Right cardiac atrium (tissue), 5 donors: ENCODE measurements at regions not wholly inside any gene's neighbourhood (a gene's known extent, or its start where the extent isn't known, plus 50 kb on each side); places are given as distances from the start of the nearest gene placed in this dataset.
"Not testable (repeated sequence)": the region's sequence is repeated elsewhere in the genome, so short reads cannot be mapped to it uniquely, and the experiment has no call there.

Source experiments
- ATAC-seq, 2 donors: fragments of 200-7000 bp; cut with Tn5 transposase; one replicate each; pipeline versions ENCODE4 v1.8.0 to v1.9.1; 2020; ENCODE audit warnings: moderate library complexity in 2 of 2, mild to moderate bottlenecking in 1 of 2
- DNase-seq, 3 donors: peaks; one replicate each; pipeline ENCODE4 v3.0.0-alpha.2; 2020
- H3K27ac ChIP-seq: one replicate; pipeline ENCODE4 v1.5.1; 2013; ENCODE audit warnings: mild to moderate bottlenecking, low read length, control low read depth, moderate library complexity
- H3K27me3 ChIP-seq: one replicate; pipeline ENCODE4 v1.6.1; 2013; ENCODE audit not compliant: control insufficient read depth, insufficient read depth
- H3K4me1 ChIP-seq: one replicate; pipeline ENCODE4 v1.6.1; 2013; ENCODE audit warnings: low read length; ENCODE audit not compliant: control insufficient read depth, insufficient read depth
- H3K4me3 ChIP-seq: one replicate; pipeline ENCODE4 v1.5.1; 2013; ENCODE audit warnings: low read length, control low read depth
- H3K9me3 ChIP-seq: one replicate; pipeline ENCODE4 v1.6.1; 2013; ENCODE audit warnings: low read length; ENCODE audit not compliant: control insufficient read depth
- WGBS: extraction: QIAGEN DNeasy Blood & Tissue Kit; methylation state at CpG from one replicate; pipeline ENCODE4 v1.1.7; 2013; 5-methylcytosine and 5-hydroxymethylcytosine counted together
- intact Hi-C, 4 donors: fragments of 100-400 bp; cut with DNase I; formaldehyde crosslinking; loops; one replicate each; pipeline versions ENCODE4 v1.11.0 to v1.14.0; 2022 to 2023
- donor health status: healthy with polysubstance abuse.
- donor health status: DM: no; HTN: yes; CAD: no.
- donor health status: DM: no; HTN: no; CAD: no.
- donor health status: DM: no; HTN: yes; CAD: no; lungs with severe emphysema.
- donor health status: DM: yes; HTN: yes; CAD: no.

GRCh38 chrX:151042842-151043241 is 59.7 kb downstream of the HMGB3 start:
- H3K27me3 ChIP-seq, result no peaks in the 10 kb centered on the region
- H3K9me3 ChIP-seq, result no peaks in the 10 kb centered on the region
- H3K4me1 ChIP-seq, result no peaks in the 10 kb centered on the region
- intact Hi-C loops, result no loop called here
- no peak overlapping the region for H3K4me3 ChIP-seq
- no peak overlapping the region for H3K27ac ChIP-seq
- ATAC-seq (no peak), DNase-seq (no peak)
- WGBS, result 54% methylated on average over 2 of the region's 2 CpGs

DNA sequence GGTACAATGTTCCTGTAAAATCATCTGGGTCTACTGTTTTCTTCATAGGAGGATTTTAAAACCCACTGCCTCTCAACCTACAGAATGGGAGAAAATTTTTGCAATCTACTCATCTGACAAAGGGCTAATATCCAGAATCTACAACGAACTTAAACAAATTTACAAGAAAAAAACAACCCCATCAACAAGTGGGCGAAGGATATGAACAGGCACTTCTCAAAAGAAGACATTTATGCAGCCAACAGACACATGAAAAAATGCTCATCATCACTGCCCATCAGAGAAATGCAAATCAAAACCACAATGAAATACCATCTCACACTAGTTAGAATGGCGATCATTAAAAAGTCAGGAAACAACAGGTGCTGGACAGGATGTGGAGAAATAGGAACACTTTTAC is 83.2 kb downstream of the HMGB3 start:
- 84% methylated on average over 3 of the region's 3 CpGs for WGBS

GRCh38 chrX:151073767-151074166 is 90.6 kb downstream of the HMGB3 start:
- H3K4me3 ChIP-seq, result no peak overlapping the region
- ATAC-seq, result no peak
- no peaks in the 10 kb centered on the region for H3K4me1 ChIP-seq
- no peaks in the 10 kb centered on the region for H3K27me3 ChIP-seq
- WGBS, result 89% methylated on average over 12 of the region's 12 CpGs
- H3K9me3 ChIP-seq, result no peaks in the 10 kb centered on the region
- intact Hi-C loops, result no loop called here
- H3K27ac ChIP-seq, result no peak overlapping the region
- peak in 1 of 3 donors; percentile 38 for DNase-seq

More for the DNA sequence above, 83.2 kb downstream of the HMGB3 start:
- H3K4me3 ChIP-seq, H3K9me3 ChIP-seq, DNase-seq, H3K4me1 ChIP-seq, ATAC-seq, H3K27ac ChIP-seq, intact Hi-C loops, H3K27me3 ChIP-seq: not testable (repeated sequence)

GRCh38 chrX:151081016-151081415 is 95.4 kb upstream of the GPR50 start:
- DNase-seq, result no peak
- Histone ChIP-seq H3K4me1 (no peaks in the 10 kb centered on the region), H3K27ac (no peak overlapping the region), H3K4me3 (no peak overlapping the region), H3K27me3 (no peaks in the 10 kb centered on the region), H3K9me3 (no peaks in the 10 kb centered on the region)
- WGBS, result 87% methylated on average over 9 of the region's 9 CpGs
- intact Hi-C loops, result loop anchor here in 2 of 4 donors (5.0 kb wide), 1 partner anchor 309 kb away; no protein-coding TSS in a partner anchor
- ATAC-seq, result no peak

GRCh38 chrX:151082077-151082948 is 94.1 kb upstream of the GPR50 start:
- WGBS, result 6% methylated on average over 40 of the region's 41 CpGs
- Histone ChIP-seq H3K9me3 (no peaks in the 10 kb centered on the region), H3K4me1 (no peaks in the 10 kb centered on the region), H3K27me3 (no peaks in the 10 kb centered on the region), H3K4me3 (no peak overlapping the region), H3K27ac (no peak overlapping the region)
- intact Hi-C loops, result loop anchor here (2.0 to 5.0 kb wide), 2 partner anchors 310 kb away; no protein-coding TSS in a partner anchor
- ATAC-seq, result peak; percentile 89 to 90
- DNase-seq, result peak; percentile 55 to 79 (median 79)

GRCh38 chrX:151084454-151084853 is 91.9 kb upstream of the GPR50 start:
- WGBS, result 87% methylated on average over 1 of the region's 1 CpG
- no peaks in the 10 kb centered on the region for H3K4me1 ChIP-seq
- H3K27ac ChIP-seq, result no peak overlapping the region
- no peaks in the 10 kb centered on the region for H3K27me3 ChIP-seq
- no peak overlapping the region for H3K4me3 ChIP-seq
- intact Hi-C loops, result loop anchor here in 2 of 4 donors (5.0 kb wide), 1 partner anchor 312 kb away; no protein-coding TSS in a partner anchor
- no peak for ATAC-seq
- no peak for DNase-seq
- no peaks in the 10 kb centered on the region for H3K9me3 ChIP-seq

- Histone ChIP-seq H3K27ac (no peak overlapping the region), H3K27me3 (no peaks in the 10 kb centered on the region), H3K9me3 (no peaks in the 10 kb centered on the region), H3K4me1 (no peaks in the 10 kb centered on the region), H3K4me3 (no peak overlapping the region)
- whole genome bisulfite sequencing, result 81% methylated on average over 3 of the region's 3 CpGs
- intact Hi-C loops, result no loop called here
- no peak for DNase-seq
- no peak for ATAC-seq
Measured at GRCh38 chrX:151085207-151085606, 91.2 kb upstream of the GPR50 start.

DNA sequence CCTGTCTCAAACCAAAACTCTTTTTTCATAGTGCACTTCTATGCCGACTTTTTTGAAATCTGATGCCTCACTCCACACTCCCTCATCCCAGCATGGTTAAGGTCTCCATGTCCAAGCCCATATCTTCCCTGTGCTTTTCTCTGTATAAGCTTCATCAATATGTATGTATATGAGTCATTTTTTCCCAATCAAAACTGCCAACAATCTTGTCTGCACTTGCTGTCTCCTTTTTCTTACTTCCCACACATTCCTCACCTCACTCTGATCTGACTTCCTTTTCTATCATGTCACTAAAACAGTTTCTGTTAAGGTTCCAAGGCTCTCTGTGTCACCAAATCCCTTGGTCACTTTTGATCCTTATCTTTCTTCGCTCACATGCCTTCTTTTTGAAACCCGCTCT is 88.2 kb upstream of the GPR50 start:
- WGBS, result 77% methylated on average over 3 of the region's 3 CpGs
- H3K27ac ChIP-seq, result no peak overlapping the region
- H3K4me1 ChIP-seq, result no peaks in the 10 kb centered on the region
- no peak overlapping the region for H3K4me3 ChIP-seq
- no peaks in the 10 kb centered on the region for H3K27me3 ChIP-seq
- H3K9me3 ChIP-seq, result no peaks in the 10 kb centered on the region
- intact Hi-C loops, result no loop called here
- no peak for DNase-seq
- no peak for ATAC-seq

DNA sequence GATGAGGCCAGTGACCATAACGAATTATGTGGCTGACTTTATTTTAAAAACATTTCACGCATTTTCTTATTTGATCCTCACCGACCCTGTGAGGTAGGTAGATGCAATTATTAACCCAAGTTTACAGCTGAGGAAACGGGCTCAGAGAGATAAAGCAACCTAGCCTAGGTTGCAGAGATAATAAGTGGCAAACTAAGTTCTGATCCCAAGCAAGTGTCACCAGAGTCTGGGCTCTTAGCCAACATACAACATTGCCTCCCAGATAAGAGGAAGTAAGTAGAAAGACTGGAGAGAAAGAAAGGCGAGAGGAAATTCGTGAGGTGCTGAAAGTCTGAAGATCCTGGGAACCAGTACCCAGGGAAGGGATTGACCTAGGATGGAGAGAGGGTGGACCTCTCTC is 77.4 kb upstream of the GPR50 start:
- Histone ChIP-seq H3K27ac (no peak overlapping the region), H3K27me3 (no peaks in the 10 kb centered on the region), H3K9me3 (no peaks in the 10 kb centered on the region), H3K4me3 (no peak overlapping the region), H3K4me1 (no peaks in the 10 kb centered on the region)
- intact Hi-C loops, result no loop called here
- WGBS, result 17% methylated on average over 6 of the region's 6 CpGs
- DNase-seq (no peak), ATAC-seq (no peak)

DNA sequence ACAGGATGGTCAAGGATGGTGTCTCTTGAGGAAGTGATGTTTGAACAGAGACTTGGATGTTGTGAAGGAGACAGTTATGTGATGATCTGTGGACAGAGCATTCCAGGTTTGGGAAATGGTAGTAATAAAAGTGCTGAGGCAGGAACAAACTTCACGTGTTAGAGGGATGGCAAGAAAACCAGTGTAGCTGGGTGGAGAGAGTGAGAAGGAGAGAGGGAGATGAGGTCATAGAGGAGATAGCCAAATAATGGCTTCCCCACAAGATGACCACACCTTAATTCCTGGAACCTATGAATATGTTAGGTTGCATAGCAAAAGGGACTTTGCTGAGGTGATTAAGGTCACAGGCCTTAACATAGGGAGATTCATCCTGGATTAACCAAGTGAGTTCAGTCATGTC is 75.6 kb upstream of the GPR50 start:
- DNase-seq, result no peak
- WGBS, result 50% methylated on average over 1 of the region's 1 CpG
- Histone ChIP-seq H3K4me3 (no peak overlapping the region), H3K27ac (no peak overlapping the region), H3K27me3 (no peaks in the 10 kb centered on the region), H3K4me1 (no peaks in the 10 kb centered on the region), H3K9me3 (no peaks in the 10 kb centered on the region)
- no peak for ATAC-seq
- intact Hi-C loops, result no loop called here

DNA sequence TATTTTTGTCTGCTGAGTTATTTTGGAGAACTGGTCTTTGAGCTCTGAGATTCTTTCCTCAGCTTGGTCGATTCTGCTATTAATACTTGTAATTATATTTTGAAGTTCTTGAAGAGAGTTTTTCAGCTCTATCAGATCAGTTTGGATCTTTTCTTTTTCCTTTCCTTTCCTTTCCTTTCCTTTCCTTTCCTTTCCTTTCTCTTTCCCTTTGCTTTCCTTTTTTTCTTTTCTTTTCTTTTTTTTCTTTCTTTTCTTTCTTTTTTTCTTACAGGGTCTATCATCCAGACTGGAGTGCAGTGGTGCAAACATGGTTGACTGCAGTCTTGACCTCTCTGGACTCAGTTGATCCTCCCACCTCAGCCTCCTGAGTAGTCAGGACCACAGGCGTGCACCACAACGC is 63.2 kb upstream of the GPR50 start:
- H3K4me1 ChIP-seq, H3K27me3 ChIP-seq, H3K9me3 ChIP-seq, ATAC-seq, DNase-seq, H3K4me3 ChIP-seq, H3K27ac ChIP-seq, intact Hi-C loops: not testable (repeated sequence)
- WGBS, result 85% methylated on average over 3 of the region's 3 CpGs
